ENCODE measurements at regions not wholly inside any gene's neighbourhood (a gene's known extent, or its start where the extent isn't known, plus 50 kb on each side); places are given as distances from the start of the nearest gene placed in this dataset.

DNA sequence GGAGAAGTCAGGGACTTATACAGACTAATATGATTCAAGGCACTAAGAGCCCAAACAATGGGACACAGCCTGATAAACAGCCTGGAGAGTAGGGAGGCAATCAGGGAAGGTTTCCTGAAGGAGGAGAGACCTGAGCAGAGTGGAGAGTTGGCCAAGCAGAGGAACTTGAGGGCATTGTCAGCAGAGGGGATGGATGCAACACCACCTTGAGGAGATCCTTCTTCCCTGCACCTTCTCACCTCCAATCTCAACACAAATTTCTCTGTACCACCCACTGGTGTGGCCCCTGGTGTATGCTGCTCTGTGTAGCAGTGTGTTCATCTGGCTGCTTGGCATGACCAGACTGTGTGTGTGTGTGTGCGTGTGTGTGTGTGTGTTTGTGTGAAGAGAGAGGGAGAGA is 146.2 kb downstream of the WDR11 start:
- TF ChIP-seq, protein P1, sequence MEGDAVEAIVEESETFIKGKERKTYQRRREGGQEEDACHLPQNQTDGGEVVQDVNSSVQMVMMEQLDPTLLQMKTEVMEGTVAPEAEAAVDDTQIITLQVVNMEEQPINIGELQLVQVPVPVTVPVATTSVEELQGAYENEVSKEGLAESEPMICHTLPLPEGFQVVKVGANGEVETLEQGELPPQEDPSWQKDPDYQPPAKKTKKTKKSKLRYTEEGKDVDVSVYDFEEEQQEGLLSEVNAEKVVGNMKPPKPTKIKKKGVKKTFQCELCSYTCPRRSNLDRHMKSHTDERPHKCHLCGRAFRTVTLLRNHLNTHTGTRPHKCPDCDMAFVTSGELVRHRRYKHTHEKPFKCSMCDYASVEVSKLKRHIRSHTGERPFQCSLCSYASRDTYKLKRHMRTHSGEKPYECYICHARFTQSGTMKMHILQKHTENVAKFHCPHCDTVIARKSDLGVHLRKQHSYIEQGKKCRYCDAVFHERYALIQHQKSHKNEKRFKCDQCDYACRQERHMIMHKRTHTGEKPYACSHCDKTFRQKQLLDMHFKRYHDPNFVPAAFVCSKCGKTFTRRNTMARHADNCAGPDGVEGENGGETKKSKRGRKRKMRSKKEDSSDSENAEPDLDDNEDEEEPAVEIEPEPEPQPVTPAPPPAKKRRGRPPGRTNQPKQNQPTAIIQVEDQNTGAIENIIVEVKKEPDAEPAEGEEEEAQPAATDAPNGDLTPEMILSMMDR (IDR thresholded peaks at IDR 0.05), result no peak
- no peak for TF ChIP-seq POLR2A (IDR thresholded peaks at IDR 0.05)
- TF ChIP-seq POLR2AphosphoS5 (IDR thresholded peaks at IDR 0.05), result no peak
